ENCODE measurements at regions not wholly inside any gene's neighbourhood (a gene's known extent, or its start where the extent isn't known, plus 50 kb on each side); places are given as distances from the start of the nearest gene placed in this dataset.

DNA sequence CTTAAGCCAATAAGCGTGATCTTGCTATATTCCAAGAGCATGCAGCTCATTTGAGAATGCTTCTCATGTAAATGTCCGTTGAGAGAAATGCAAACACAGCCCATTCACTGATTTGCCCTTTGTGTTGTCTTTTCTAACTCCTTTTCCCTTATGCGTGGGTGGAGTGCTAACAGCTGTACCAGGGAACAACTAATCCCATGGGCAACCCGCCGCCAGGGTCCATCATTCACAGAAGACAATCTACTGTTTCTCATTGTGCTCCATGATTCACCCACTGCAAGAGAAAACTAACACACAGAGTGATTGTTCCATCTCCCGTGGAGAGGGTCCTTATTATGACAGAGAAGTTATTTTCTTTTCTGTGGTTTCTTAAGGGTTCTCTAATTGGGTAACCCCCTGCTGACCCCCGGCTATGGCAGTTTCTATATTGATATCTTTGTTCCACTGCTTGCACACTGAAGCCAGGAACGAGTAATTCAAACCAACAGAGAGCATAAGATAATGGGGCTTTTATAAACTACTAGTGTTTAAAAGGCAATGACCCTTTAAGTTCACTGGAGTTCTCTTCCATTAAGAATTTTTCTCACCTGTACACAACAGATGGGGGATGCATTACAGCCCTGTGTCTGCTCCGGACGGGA lies 298.7 kb downstream of the BAMBI start:
- no peaks in the 10 kb centered on the region for H3K4me1 ChIP-seq
- TF ChIP-seq, protein P1, sequence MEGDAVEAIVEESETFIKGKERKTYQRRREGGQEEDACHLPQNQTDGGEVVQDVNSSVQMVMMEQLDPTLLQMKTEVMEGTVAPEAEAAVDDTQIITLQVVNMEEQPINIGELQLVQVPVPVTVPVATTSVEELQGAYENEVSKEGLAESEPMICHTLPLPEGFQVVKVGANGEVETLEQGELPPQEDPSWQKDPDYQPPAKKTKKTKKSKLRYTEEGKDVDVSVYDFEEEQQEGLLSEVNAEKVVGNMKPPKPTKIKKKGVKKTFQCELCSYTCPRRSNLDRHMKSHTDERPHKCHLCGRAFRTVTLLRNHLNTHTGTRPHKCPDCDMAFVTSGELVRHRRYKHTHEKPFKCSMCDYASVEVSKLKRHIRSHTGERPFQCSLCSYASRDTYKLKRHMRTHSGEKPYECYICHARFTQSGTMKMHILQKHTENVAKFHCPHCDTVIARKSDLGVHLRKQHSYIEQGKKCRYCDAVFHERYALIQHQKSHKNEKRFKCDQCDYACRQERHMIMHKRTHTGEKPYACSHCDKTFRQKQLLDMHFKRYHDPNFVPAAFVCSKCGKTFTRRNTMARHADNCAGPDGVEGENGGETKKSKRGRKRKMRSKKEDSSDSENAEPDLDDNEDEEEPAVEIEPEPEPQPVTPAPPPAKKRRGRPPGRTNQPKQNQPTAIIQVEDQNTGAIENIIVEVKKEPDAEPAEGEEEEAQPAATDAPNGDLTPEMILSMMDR (IDR thresholded peaks at IDR 0.05), result no peak
- no peak for DNase-seq
- H3K36me3 ChIP-seq, result no peaks in the 10 kb centered on the region
- no peak overlapping the region for H3K4me3 ChIP-seq
- no peaks in the 10 kb centered on the region for H3K27me3 ChIP-seq (ENCODE audit: low read depth)
- no peak for ATAC-seq
- no peak overlapping the region for H3K27ac ChIP-seq
- H3K9me3 ChIP-seq, result no peaks in the 10 kb centered on the region
- intact Hi-C loops (cut with DNase I), result no loop called here

DNA sequence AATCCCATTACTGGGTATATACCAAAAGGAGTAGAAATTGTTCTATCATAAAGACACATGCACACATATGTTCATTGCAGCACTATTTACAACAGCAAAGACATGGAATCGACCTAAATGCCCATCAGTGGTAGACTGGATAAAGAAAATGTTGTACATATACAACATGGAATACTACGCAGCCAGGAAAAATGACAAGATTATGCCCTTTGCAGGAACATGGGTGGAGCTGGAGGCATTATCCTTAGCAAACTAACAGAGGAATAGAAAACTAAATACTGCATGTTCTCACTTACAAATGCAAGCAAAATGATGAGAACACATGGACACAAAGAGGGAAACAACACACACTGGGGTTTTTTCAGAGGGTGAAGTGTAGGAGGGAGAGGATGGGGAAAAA lies 300.2 kb downstream of the BAMBI start:
- Histone ChIP-seq H3K9me3 (no peaks in the 10 kb centered on the region), H3K36me3 (no peaks in the 10 kb centered on the region), H3K4me3 (no peak overlapping the region), H3K27me3 (ENCODE audit: low read depth) (no peaks in the 10 kb centered on the region), H3K27ac (no peak overlapping the region), H3K4me1 (no peaks in the 10 kb centered on the region)
- intact Hi-C loops (cut with DNase I), result no loop called here
- ATAC-seq (no peak), DNase-seq (no peak)
- TF ChIP-seq, protein P1 (IDR thresholded peaks at IDR 0.05), result no peak

DNA sequence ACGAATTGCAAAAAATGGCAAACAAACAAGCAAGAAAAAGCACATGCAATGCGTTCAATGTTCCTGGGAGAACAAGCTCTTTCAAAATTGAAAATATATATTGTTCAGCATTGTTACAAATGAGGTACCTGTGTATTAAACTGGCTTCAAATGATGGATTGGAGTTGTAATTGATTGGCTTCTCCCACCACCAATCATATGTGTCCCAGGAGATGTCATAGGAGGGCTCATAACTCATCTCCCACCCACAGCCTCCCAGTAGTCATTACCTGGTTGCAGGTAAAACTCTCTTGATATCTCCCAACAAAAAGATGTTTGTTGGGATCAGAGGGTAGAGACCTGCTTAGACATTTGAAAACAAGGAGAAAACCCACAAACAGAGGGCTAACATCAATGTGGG lies 302.9 kb downstream of the BAMBI start:
- Histone ChIP-seq H3K27me3 (ENCODE audit: low read depth) (no peaks in the 10 kb centered on the region), H3K4me1 (peaks cover 19% of the 10 kb centered on the region), H3K4me3 (no peak overlapping the region), H3K9me3 (no peaks in the 10 kb centered on the region), H3K36me3 (no peaks in the 10 kb centered on the region), H3K27ac (no peak overlapping the region)
- DNase-seq, result no peak
- TF ChIP-seq, protein P1 (IDR thresholded peaks at IDR 0.05), result no peak
- no peak for ATAC-seq
- intact Hi-C loops (cut with DNase I), result no loop called here

DNA sequence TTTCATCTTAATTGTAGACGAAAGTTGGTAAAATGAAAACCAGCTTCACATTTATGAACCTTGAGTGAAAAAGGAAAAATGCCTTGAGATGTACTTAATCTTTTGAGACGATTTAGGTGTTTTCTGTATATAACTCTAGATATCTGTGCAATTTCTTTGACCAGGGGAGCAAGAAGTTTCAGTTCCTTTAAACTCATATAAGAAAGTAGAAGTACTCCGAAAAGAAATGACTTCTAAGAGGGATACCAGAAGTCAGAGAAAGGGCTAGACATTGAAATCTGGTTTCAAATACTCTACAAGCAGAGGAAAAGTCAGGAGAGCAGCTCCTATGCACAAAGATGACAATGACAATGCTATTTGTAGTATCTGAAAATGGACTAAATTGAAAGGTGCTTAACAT lies 303.7 kb downstream of the BAMBI start:
- Histone ChIP-seq H3K27me3 (ENCODE audit: low read depth) (no peaks in the 10 kb centered on the region), H3K36me3 (no peaks in the 10 kb centered on the region), H3K27ac (no peak overlapping the region), H3K4me3 (no peak overlapping the region), H3K4me1 (peaks cover 19% of the 10 kb centered on the region), H3K9me3 (no peaks in the 10 kb centered on the region)
- no peak for ATAC-seq
- TF ChIP-seq, protein P1 (IDR thresholded peaks at IDR 0.05), result no peak
- DNase-seq, result no peak
- intact Hi-C loops (cut with DNase I), result no loop called here

DNA sequence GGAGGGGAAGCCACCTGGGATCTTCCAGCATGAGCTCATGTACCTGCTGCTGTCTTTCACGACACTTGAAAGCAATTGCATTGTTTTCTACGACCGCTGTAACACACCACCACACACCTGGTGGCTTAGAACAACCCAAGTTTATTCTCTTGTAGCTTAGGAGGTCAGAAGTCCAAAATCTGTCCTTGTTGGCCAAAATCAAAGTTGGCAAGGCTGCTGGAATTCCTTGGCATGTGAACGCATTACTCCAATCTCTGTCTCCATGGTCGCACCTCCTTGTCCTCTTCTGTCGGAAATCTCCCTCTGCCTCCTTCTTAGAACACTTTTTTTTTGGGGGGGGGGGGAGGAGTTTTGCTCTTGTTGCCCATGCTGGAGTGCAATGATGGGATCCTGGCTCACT lies 305.7 kb downstream of the BAMBI start:
- no peaks in the 10 kb centered on the region for H3K9me3 ChIP-seq
- no peak overlapping the region for H3K4me3 ChIP-seq
- intact Hi-C loops (cut with DNase I), result no loop called here
- no peaks in the 10 kb centered on the region for H3K27me3 ChIP-seq (ENCODE audit: low read depth)
- ATAC-seq, result no peak
- TF ChIP-seq, protein P1 (IDR thresholded peaks at IDR 0.05), result no peak
- no peak overlapping the region for H3K27ac ChIP-seq
- no peaks in the 10 kb centered on the region for H3K36me3 ChIP-seq
- no peak for DNase-seq
- H3K4me1 ChIP-seq, result peaks cover 19% of the 10 kb centered on the region
